ENCODE measurements at regions not wholly inside any gene's neighbourhood (a gene's known extent, or its start where the extent isn't known, plus 50 kb on each side); places are given as distances from the start of the nearest gene placed in this dataset.

- TF ChIP-seq, protein P1, sequence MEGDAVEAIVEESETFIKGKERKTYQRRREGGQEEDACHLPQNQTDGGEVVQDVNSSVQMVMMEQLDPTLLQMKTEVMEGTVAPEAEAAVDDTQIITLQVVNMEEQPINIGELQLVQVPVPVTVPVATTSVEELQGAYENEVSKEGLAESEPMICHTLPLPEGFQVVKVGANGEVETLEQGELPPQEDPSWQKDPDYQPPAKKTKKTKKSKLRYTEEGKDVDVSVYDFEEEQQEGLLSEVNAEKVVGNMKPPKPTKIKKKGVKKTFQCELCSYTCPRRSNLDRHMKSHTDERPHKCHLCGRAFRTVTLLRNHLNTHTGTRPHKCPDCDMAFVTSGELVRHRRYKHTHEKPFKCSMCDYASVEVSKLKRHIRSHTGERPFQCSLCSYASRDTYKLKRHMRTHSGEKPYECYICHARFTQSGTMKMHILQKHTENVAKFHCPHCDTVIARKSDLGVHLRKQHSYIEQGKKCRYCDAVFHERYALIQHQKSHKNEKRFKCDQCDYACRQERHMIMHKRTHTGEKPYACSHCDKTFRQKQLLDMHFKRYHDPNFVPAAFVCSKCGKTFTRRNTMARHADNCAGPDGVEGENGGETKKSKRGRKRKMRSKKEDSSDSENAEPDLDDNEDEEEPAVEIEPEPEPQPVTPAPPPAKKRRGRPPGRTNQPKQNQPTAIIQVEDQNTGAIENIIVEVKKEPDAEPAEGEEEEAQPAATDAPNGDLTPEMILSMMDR (conservative IDR thresholded peaks at IDR 0.05), result no peak
- TF ChIP-seq EZH2 (IDR thresholded peaks at IDR 0.05; ENCODE audit: low read depth), result no peak
Measured at GRCh38 chr12:31210104-31210503, 115.8 kb downstream of the SINHCAF start.

All from PC-9 (cell line).